CMK (cell line): ENCODE measurements at regions not wholly inside any gene's neighbourhood (a gene's known extent, or its start where the extent isn't known, plus 50 kb on each side); places are given as distances from the start of the nearest gene placed in this dataset.
A peak's percentile ranks its signal among the peaks of the same experiment; 100 is the strongest.
"Not testable (repeated sequence)": the region's sequence is repeated elsewhere in the genome, so short reads cannot be mapped to it uniquely, and the experiment has no call there.

Experiments
- DNase-seq: peaks from one replicate; pipeline ENCODE4 v3.0.0-alpha.2; 2010; ENCODE audit warnings: low read depth

- DNase-seq: no peak
These were observed 92.6 kb downstream of the ZNF281 start for GRCh38 chr1:200317236-200317635.

- no peak for DNase-seq
These were observed 93.6 kb downstream of the ZNF281 start for GRCh38 chr1:200316148-200316803.

- DNase-seq: no peak
These were observed 95.6 kb downstream of the ZNF281 start for GRCh38 chr1:200314085-200314750.

GRCh38 chr1:200311256-200311655 is 98.6 kb downstream of the ZNF281 start:
- no peak for DNase-seq

- no peak for DNase-seq
These were observed 99.0 kb downstream of the ZNF281 start for GRCh38 chr1:200310824-200311223.

- no peak for DNase-seq
These were observed 102.1 kb downstream of the ZNF281 start for GRCh38 chr1:200307755-200308066.

GRCh38 chr1:200306944-200307754 is 102.7 kb downstream of the ZNF281 start:
- peak; percentile 4 for DNase-seq

- DNase-seq: no peak
These were observed 104.0 kb downstream of the ZNF281 start for GRCh38 chr1:200305806-200306205.

GRCh38 chr1:200304171-200304570 is 105.7 kb downstream of the ZNF281 start:
- no peak for DNase-seq

GRCh38 chr1:200302921-200303290 is 106.9 kb downstream of the ZNF281 start:
- DNase-seq: no peak

- DNase-seq: no peak
These were observed 107.5 kb downstream of the ZNF281 start for GRCh38 chr1:200302192-200302920.

GRCh38 chr1:200301152-200301551 is 108.7 kb downstream of the ZNF281 start:
- DNase-seq: no peak

- no peak for DNase-seq
These were observed 110.3 kb downstream of the ZNF281 start for GRCh38 chr1:200299571-200299970.

- no peak for DNase-seq
These were observed 111.6 kb downstream of the ZNF281 start for GRCh38 chr1:200298242-200298641.

GRCh38 chr1:200296091-200296661 is 113.7 kb downstream of the ZNF281 start:
- no peak for DNase-seq

- DNase-seq: no peak
These were observed 115.6 kb downstream of the ZNF281 start for GRCh38 chr1:200294241-200294640.

GRCh38 chr1:200292699-200293098 is 117.1 kb downstream of the ZNF281 start:
- no peak for DNase-seq

GRCh38 chr1:200291106-200291505 is 118.7 kb downstream of the ZNF281 start:
- no peak for DNase-seq

- no peak for DNase-seq
These were observed 119.7 kb downstream of the ZNF281 start for GRCh38 chr1:200290010-200290685.

GRCh38 chr1:200288226-200288625 is 121.6 kb downstream of the ZNF281 start:
- DNase-seq: no peak

- DNase-seq: not testable (repeated sequence)
These were observed 125.6 kb downstream of the ZNF281 start for GRCh38 chr1:200284236-200284635.
